HEK293T (cell line): ENCODE measurements at regions not wholly inside any gene's neighbourhood (a gene's known extent, or its start where the extent isn't known, plus 50 kb on each side); places are given as distances from the start of the nearest gene placed in this dataset.

ENCODE experiments used
- ARNT ChIP-seq: fragments of 450-650 bp; IDR thresholded peaks from 2 replicates; pipeline ENCODE4 v1.6.1; 2017; ENCODE audit warnings: mild to moderate bottlenecking
- BHLHE40 ChIP-seq: fragments of 450-650 bp; IDR thresholded peaks from 2 replicates; pipeline ENCODE4 v1.6.1; 2016; ENCODE audit warnings: mild to moderate bottlenecking, moderate library complexity, borderline replicate concordance
- CTBP1 ChIP-seq: fragments of 450-650 bp; IDR thresholded peaks from 2 replicates; pipeline ENCODE4 v1.6.1; 2016; ENCODE audit warnings: borderline replicate concordance
- ELF4 ChIP-seq: fragments of 450-650 bp; IDR thresholded peaks from 2 replicates; pipeline ENCODE4 v1.6.1; 2017; ENCODE audit warnings: antibody characterized with exemption
- FOXK2 ChIP-seq: fragments of 450-650 bp; IDR thresholded peaks from 2 replicates; pipeline ENCODE4 v1.6.1; 2016; ENCODE audit warnings: mild to moderate bottlenecking
- FOXM1 ChIP-seq: fragments of 450-650 bp; IDR thresholded peaks from 2 replicates; pipeline ENCODE4 v1.6.1; 2017; ENCODE audit warnings: mild to moderate bottlenecking, borderline replicate concordance
- HDGF ChIP-seq: fragments of 450-650 bp; IDR thresholded peaks from 2 replicates; pipeline ENCODE4 v1.6.1; 2017; ENCODE audit warnings: antibody characterized with exemption, borderline replicate concordance
- LEF1 ChIP-seq: fragments of 450-650 bp; IDR thresholded peaks from 2 replicates; pipeline ENCODE4 v1.6.1; 2017; ENCODE audit warnings: mild to moderate bottlenecking, borderline replicate concordance
- SP1 ChIP-seq: fragments of 450-650 bp; IDR thresholded peaks from 2 replicates; pipeline ENCODE4 v1.6.1; 2017
- SUZ12 ChIP-seq: fragments of 450-650 bp; IDR thresholded peaks from 2 replicates; pipeline ENCODE4 v1.6.1; 2016; ENCODE audit warnings: mild to moderate bottlenecking
- TARDBP ChIP-seq: fragments of 450-650 bp; IDR thresholded peaks from 2 replicates; pipeline ENCODE4 v1.6.1; 2016
- ZNF384 ChIP-seq: fragments of 450-650 bp; IDR thresholded peaks from 2 replicates; pipeline ENCODE4 v1.6.1; 2016
- TF ChIP-seq, protein P1 (sequence below): fragments of 450-650 bp; IDR thresholded peaks from 2 replicates; pipeline ENCODE4 v1.6.1; 2016

DNA sequence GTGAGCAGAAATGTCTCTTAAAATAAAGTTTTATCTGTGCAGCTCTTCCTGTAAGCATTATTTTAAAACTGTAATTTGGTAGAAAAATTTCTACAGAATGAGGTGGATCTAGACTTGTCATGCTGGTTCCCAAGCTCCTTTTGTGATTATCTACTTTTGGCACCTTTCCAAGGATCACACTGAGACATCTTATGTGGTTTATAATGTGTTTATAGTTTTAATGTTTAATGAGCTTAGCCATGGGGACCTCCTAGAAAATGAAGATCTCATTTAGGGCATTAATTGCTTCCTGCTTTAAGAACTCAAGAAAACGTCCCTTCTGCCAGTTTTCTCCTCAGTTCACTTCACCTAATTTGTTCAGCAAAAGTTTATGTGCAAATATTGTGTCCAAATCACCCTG is 468.4 kb downstream of the SUCLG1 start:
- TF ChIP-seq LEF1: no peak
- TF ChIP-seq BHLHE40: no peak
- no peak for TF ChIP-seq FOXK2
- TF ChIP-seq ZNF384: no peak
- no peak for TF ChIP-seq CTBP1
- TF ChIP-seq, protein P1, sequence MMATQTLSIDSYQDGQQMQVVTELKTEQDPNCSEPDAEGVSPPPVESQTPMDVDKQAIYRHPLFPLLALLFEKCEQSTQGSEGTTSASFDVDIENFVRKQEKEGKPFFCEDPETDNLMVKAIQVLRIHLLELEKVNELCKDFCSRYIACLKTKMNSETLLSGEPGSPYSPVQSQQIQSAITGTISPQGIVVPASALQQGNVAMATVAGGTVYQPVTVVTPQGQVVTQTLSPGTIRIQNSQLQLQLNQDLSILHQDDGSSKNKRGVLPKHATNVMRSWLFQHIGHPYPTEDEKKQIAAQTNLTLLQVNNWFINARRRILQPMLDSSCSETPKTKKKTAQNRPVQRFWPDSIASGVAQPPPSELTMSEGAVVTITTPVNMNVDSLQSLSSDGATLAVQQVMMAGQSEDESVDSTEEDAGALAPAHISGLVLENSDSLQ: no peak
- TF ChIP-seq SUZ12: no peak
- TF ChIP-seq FOXM1: no peak
- no peak for TF ChIP-seq SP1
- no peak for TF ChIP-seq TARDBP
- no peak for TF ChIP-seq HDGF
- no peak for TF ChIP-seq ELF4
- TF ChIP-seq ARNT: no peak
